ENCODE measurements at regions not wholly inside any gene's neighbourhood (a gene's known extent, or its start where the extent isn't known, plus 50 kb on each side); places are given as distances from the start of the nearest gene placed in this dataset.

DNA sequence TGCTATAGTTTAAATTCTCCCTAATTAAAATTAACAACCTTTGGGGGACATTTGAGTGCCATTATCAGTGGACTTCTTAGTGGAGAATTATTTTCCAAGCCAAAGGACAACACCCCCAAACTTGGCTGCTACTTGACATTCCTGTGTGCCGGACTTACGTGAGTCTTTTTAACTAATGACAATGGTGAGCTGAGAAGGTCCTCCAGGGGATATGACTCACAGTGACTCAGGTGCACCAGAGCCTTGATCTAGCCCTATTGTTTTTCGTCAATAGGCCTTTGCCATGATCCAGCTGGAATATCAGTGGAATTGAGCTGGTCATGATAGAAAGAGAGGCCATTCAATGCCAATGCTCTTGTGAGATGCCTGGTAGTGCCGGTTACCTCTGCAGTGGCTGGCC, 118.1 kb upstream of the CXCR4 start:
- DNase-seq, result no peak

DNA sequence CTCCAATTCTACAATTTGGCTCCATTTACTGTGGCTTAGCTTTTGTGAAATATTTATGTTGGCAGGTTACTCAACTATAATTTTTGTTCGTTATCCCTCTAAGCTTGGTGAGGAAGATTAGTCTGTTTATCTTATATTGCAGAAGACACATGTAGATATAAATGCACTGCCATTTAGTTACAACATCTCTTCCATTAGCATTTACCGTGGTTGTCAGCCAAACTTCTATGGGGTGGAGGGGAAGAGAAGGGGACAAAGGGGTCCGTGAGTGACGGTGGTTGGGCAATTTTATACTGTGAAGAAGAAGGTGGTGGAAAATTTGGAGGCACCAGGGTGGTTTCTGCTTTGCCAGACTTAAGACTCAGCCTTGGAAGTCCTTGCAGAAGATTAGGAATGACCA, 117.6 kb upstream of the CXCR4 start:
- no peak for DNase-seq

DNA sequence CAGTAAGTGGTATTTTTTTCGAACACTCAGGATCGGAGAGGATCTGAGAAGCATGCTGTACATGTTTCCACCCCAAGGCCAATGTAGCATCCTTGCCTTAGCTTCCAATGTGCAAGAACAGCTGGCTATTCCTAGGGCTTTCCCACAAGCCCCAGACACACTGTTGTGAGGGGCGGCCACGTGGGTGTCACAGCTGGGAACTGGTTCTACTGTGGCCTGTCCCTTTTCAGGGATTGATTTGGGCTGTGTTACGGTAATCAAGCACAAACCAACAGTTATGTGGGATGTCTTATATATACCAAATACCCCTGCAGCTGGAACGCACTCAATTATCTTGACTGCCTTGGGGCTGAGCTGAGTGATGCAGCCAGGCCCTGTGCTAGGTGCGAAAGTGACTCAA, 116.3 kb upstream of the CXCR4 start:
- DNase-seq, result no peak

DNA sequence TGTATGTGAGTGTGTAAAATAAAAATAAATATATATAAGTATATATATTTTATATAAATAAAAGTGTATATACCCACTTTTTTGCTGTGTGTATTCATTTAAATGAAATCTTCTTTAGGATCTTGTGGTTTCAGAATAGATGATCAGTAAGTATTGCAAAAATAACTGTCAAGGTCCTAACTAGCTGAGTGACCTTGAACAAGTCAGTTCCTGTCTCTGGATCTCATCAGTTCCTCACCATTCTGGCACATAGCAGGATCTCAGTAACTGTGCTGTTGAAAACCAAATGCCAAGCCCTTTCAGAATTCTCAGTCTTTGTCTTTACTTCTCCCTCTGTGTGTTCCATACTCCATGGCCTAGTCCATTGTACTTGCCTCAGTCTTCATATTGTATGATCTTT, 115.3 kb upstream of the CXCR4 start:
- no peak for DNase-seq

DNA sequence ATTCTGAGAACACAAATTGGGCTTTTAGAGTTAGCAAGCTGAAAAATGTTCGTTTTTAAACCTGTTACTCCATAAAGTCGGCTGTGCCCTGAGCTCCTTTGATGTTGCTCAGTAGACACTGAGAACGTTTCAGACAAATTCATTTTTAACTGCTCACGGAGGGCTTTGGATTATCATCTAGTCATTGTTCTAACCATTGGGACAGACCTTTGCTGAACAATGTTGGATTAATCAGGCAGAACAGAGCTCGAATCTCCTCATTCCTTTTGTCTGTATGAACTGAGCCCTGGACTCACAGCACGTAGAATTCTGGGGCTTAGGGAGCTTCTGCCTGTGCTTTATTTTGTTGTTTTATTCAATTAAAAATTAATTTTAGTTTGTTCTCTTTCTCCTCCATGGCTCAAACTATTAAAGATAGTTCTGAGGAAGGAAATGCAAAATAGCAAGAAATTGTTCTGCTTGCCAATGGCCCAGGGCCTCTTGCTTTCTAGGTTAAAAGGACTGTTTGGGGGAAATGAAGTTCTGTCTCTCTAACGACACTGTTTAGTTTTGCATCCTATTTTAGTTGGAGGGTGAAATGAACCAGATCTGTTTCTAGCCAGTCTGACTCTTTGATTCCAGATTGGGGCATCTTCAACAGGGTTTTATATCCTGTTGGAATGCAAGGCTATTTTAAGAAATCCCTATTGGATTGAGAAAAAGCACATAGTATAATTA, 114.7 kb upstream of the CXCR4 start:
- no peak for DNase-seq

DNA sequence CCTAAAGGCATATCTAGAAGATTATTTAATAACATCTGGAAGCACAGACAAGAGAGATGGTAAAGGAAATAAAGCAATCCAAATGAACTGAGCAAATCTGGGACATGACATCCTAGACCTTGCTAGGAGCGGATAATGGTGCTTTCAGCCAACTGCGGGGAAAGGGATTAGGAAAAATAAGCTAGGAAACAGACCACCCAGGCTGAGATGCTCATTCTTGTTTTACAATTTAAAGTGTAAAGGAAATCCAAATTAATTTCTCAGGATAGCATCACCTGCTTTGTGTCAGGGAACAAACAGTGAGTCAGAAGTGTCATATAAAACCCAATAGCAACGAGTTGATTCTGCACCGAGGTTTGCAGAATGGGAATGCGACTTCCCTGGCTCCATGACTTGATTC, 112.5 kb upstream of the CXCR4 start:
- no peak for DNase-seq

DNA sequence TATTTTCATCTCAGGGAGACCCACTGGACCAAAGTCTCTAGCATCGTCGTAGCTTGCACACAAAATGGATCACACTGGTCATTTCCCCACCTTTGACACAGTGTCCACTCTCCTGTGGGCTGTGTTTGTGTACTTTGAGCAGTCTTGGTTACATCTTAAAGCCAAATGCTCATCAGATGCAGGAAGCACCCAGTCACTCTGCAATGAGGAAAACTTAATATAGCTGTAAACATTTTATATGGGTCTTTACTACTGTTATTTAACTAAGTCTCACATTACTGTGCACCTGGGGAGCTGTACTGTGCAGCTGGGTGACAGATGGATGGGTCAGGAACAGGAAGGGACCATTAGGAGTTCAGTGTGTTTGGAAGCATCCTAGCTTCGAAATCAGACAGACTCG, 109.0 kb upstream of the CXCR4 start:
- DNase-seq, result no peak

DNA sequence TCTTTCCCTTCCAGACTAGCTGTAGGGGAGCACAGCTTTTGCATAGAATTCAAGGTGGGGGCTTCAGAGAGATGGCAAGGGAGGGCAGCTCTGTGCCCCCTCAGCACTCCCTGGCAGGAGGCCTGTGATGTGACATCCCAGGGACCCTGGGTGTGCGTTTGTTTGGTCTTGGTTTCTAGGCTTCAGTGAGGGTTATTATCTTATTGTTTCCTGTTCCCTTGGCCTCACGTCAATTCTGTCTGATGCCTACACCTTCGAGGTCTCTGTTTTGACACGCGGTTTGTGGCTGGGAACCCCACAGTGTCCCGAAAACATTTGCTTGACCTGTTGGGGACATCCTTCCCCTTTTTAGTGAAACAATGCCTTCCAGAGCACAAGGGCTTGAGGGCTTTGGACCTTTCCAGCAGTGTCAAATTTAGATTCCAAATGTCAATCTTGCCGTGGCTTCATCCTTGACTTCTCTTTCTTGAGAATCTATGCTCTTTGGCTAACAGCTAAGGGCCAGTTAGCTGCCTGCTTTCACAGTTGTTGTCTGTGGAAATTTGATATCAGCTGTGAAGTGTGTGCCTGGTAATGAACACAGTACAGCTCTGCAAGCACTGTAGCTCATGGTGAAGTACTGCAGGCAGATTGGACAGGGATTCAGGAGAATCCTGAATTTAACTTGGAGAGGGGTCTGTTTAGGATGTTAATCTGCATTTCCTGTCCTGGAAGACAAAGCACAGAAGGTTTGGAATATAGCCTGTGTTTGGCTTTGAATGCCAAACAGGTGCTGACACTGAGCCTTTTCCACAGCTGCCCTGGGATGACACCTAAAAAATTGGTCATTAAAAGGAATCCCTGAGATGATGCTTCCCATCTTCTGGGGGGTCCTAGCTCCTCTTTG, 108.2 kb upstream of the CXCR4 start:
- no peak for DNase-seq

DNA sequence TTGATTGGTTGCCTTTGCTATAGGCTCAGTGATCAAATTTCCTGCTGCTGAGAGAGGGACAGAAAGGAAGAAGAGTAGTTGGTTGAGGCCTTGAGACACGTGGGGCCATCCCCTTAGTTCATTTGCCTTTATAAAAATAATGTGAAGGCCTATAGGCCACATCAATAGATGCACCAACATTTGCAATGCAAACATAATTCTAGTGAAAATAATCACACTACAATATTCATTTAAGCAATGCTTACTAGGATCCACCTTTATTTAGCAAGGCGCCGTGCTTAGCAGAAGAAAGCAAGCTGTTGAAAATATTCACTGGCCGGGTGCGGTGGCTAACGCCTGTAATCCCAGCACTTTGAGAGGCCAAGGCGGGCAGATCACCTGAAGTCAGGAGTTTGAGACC, 105.3 kb upstream of the CXCR4 start:
- no peak for DNase-seq

DNA sequence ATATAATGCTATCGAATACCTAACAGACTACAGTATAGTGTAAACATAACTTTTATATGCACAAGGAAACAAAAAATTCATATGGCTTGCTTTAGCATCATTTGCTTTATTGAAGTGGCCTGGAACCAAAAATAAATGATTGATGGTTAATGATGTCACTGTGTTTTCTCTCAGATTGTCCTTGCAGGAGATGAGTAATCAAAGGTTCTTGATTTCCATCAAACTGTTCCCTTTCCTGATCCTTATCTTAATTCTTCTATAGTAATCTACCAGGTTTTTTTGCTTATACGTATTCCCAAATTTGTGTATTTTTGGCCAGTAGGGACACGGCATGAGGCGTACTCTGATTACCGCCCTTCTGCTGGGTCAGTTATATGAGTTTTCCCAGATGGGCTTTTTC, 104.9 kb upstream of the CXCR4 start:
- no peak for DNase-seq

DNA sequence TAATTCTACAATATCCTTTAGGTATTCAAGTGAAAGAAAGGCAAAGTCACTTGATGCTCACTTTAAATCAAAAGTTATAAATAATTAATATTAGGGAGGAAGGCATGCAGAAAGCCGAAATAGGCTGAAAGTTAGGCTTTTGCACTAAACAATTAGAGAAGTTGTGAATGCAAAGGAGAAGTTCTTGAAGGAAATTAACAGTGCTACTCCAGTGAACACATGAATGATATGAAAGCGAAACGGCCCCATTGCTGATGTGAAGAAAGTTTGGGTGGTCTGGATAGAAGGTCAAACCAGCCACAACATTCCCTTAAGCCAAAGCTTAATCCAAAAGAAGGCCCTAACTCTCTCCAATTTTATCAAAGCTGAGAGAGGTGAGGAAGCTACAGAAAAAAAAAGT, 103.1 kb upstream of the CXCR4 start:
- no peak for DNase-seq

DNA sequence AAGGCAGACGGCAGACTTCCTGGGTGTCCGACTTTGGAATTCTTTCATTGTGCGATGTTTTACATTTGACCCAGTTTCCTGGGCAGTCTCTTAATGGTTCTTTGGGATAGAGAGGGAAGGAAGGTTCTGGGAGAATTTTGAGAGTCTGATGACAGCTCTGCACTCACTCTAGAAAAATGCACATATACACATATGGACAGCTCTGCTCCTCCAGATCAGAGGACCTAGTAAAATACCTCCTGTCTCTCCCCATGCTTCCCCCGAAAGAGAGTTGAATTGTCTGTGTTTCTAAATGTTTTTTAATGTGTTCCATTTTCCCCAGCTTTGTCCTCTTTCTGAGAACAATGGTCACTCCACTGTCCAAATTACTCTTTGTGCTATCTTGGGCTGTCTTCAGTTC, 102.0 kb upstream of the CXCR4 start:
- DNase-seq, result no peak

DNA sequence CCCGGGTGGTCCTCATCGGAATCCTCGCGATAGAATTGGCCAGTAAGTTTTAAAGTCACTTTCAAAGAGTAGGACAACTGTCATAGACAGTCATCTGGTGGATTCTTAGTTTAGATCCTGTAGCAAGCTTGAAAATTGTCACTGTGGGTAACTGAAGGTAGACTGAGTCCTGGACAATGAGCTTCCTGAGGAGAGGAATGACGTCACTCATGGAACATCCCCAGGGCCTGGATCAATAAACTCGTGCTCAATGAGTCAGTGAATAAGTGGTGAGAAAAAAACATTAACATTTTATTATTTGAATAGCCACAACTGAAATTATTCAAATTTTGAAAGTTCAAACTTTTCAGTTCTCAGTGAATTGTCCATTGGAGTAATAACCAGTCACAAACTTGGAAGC, 101.4 kb upstream of the CXCR4 start:
- no peak for DNase-seq

DNA sequence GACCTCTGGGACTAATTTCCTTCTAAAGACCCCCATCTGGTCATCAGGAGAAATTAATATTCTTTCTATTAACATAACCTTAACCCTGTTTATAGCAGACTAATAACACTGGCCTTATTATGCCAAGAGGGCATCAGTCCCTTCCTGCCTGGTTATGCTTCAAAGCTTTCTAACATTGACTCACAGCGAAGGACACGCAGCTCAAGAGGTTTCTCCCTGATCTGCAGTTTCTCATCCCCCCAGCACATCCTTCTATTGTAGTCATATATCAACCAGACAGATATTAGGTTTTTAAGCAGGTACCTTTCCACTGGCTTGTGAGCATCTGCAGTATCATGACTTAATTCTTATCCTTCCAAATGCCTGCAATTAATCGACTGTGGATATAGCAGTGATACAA, 100.0 kb upstream of the CXCR4 start:
- DNase-seq, result no peak

DNA sequence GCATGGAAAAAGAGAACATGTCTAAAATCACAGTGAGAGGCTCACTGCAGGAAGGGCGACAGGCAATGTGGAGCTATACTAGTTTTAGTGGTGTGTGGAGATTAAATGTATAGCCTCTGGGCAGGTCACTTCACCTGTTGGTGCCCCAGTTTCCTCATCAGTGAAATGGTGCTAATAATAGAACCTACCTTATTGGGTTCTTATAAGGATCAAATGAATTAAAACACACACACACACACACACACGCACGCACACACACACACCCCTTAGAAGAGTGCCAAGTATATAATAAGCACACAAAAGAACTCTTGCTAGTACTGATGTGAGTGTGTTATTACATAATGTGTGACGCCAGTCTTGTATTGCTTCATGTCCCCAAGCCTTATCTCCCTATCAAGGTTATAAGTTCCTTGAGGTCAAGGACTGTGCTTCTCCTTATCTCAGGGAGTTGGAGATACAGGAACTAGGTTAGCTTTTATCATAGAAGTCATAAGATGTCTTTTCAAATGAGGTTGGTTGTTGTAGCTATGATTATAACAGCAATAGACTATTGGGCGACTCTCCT, 98.0 kb upstream of the CXCR4 start:
- no peak for DNase-seq

DNA sequence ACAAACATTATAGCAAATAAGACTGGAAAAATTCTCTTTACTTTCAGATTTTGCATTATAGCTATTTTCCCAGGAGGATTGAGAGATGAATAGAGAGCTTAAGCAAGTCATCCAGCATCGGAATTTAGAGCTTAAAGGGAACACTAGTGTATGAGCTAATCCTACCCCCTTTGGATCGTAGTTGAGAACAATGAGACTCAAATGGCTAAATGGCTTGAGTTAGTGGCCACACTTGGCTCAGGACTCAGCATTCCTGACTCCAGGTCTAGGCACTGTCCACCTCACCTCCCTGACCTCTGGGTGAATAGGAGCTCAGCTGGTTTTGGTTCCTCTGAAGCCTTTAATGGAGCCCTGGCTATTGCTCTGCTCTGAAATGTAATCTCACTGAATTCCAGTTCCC, 97.5 kb upstream of the CXCR4 start:
- DNase-seq, result no peak

DNA sequence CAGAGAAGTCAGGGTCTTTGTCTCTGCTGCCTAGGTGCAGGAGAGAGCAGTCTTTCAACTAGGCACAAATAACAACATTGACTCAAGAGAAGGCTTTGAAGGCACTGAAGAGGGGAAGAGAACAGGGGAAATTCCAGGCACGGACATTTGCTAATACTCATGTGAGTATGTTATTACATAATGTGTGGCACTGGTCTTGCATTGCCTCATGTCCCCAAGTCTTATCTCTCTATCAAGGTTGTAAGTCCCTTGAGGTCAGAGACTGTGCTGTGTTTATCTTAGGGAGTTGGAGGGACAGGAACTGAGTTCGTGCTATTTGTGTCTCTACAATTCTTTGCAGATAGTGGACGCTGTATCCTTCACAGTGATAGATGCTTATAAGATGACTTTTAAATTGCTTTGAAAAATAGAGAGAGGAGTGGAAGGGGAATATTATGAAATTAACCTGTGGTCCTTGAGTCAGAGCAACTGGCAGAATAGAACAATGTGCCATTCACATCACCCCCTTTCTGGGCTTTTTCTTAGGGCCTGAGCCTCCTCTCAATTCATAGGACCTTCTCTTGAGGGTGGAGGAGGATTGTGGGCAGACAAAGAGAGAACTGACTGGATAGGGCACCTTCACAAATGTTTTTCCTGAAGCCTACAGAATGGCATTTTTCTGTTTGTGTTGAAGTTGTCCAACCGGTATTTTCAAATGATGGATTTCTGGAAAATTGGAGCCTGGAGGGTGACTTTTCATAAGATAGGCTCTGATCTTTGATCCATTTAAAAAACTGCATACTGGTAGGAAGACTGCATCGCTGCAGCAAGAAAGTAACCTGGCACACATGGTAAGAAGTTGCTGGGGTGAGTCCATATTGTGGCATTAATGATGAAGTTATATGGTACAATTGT, 96.6 kb upstream of the CXCR4 start:
- no peak for DNase-seq

DNA sequence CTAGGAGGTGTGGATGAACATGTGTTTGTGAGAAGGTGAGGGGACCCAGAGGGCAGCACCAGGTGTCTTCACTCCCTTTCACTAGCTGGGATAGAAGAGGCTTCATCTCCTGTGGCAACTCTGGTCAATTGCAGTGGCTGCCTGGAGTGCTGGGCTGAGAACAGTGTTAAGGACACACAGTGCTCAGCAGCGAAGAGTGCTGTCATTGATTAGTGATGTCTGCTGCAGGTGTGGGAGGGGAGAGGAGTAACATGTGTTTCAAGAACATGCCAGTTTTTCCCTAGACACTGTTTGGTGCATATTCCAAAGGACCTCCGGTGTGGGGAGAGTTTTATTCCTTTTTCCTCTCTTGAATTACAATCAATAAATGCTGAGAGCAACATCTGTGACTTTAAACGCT, 95.9 kb upstream of the CXCR4 start:
- no peak for DNase-seq

DNA sequence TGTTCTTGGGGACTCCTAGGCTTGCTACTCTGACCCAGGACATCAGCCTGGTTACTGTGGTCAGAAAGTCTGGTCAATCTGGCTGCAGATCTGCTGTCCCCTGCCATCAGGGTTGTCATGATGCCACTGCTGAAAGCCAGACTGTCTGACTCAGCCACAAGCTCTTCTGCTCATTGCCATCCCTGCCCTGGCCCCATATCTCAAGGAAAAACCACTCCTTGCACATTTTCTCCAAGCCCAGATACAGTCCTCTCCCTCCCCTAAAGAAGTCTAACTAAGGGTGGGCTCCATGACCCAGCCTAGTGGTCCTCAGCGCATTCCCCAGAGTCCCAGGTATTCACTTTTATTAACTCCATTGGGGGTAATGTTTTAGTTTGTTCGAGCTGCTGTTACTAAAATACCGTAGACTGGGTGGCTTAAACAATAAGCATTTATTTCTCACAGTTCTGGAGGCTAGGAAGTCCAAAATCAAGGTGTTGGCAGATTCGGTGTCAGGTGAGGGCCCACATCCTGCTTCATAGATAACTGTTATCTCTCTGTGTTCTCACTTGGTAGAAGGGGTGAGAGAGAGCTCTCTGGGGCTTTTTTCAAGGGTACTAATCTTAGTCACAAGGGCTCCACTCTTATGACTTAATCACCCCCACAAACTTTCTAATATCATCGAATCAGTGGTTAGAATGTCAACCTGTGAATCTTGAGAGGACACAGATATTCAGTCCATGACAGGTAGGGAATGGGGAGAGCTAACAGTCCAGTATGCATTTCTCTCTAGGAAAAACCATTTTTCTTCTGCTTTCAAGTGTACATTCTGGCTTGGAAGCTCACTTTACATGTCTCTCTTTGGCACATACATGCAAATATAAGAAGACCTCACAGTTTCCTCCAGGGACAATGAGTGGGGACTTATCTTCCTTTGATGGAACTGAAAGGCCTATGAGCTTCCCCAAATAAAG, 94.8 kb upstream of the CXCR4 start:
- DNase-seq, result no peak

DNA sequence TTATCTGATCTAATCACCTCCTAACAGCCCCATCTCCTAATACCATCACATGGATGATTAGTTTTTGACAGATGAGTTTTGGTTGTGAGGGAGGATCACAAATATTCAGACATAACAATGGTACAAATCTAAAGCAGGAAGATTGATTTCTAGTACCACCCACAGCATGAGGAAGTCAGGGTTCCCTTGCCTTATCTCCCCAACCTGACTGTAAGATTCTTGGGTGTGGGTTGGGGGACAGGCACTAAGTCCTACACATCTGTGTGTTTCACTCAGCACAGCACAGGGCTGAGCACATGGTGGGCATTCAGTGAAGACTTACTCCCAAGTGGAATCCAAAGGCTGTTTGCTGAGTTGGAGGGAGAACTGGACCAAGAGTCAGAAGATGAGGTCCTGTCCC, 93.8 kb upstream of the CXCR4 start:
- no peak for DNase-seq

DNA sequence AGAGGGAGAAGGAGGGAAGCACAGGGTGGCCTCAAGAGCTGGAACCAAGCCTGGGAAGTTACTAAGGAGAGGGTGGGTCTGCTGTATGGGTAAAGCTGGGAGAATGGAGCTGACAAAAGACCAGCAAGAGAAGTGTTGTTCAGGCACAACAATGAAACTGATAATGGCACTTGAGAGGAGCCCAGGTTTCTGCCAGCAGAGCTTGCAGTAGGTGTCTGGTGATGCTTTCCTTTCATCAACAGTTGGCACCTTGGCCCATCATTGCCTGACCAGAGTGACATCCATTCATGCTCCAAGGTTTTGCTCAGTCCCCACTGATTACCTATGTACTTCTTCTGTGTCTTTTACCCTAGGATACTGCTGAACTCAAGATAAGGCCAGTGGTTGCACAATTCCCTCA, 92.9 kb upstream of the CXCR4 start:
- no peak for DNase-seq

DNA sequence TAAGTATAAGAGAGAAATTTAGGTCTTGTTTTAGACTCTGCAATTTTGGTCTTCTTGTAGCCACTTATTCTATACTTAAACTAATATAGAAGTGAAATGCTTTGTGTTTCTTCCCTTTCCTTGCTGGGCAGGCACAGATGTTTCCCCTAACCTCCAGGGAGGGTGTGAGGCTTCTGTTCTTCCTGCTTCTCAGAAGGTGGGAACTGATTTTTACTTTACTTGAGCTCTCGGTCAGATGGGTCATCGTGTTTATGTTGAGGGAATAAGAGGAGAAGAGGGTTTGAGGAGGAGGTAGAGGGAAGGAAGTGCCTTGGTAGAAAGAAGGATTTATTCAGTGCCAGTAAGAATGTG, 92.5 kb upstream of the CXCR4 start:
- DNase-seq, result no peak
